OCI-LY7 (cell line): ENCODE measurements at regions not wholly inside any gene's neighbourhood (a gene's known extent, or its start where the extent isn't known, plus 50 kb on each side); places are given as distances from the start of the nearest gene placed in this dataset.

Experiments used
- EZH2phosphoT487 ChIP-seq: fragments of 200-600 bp; sonication (generic); IDR thresholded peaks from 2 replicates; pipeline ENCODE4 v1.6.1; 2018; ENCODE audit warnings: low read depth, borderline replicate concordance, mild to moderate bottlenecking, mixed run types, antibody characterized with exemption, low read length, moderate library complexity, mixed read lengths
- TF ChIP-seq, protein P1 (sequence below): fragments of 200-600 bp; sonication (generic); conservative IDR thresholded peaks from 2 replicates; pipeline ENCODE4 v1.5.1; 2014; ENCODE audit warnings: mild to moderate bottlenecking, antibody characterized with exemption, low read length, moderate library complexity, mixed read lengths

DNA sequence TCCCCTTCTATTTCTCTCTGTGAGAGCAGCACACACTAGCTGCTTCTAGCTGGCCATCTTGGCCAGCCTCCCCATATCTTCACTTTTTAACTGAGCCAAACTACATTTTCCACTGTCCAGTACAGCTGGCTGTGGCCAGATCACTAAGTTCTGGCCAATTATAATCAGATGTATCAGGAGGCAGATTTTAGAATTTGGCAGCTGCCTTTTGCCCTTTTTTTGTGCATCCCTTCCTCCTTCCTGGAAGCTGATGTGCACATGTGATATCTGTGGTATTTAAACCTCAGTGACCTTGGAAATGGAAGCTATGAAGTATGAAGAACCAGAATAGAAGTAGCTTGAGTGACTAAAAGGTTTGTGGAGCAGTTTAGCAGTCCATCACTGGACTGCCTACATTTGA is 49.8 kb upstream of the ANO6 start:
- TF ChIP-seq, protein P1, sequence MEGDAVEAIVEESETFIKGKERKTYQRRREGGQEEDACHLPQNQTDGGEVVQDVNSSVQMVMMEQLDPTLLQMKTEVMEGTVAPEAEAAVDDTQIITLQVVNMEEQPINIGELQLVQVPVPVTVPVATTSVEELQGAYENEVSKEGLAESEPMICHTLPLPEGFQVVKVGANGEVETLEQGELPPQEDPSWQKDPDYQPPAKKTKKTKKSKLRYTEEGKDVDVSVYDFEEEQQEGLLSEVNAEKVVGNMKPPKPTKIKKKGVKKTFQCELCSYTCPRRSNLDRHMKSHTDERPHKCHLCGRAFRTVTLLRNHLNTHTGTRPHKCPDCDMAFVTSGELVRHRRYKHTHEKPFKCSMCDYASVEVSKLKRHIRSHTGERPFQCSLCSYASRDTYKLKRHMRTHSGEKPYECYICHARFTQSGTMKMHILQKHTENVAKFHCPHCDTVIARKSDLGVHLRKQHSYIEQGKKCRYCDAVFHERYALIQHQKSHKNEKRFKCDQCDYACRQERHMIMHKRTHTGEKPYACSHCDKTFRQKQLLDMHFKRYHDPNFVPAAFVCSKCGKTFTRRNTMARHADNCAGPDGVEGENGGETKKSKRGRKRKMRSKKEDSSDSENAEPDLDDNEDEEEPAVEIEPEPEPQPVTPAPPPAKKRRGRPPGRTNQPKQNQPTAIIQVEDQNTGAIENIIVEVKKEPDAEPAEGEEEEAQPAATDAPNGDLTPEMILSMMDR: no peak
- TF ChIP-seq EZH2phosphoT487: no peak
